Stromal cell of bone marrow (primary cell): ENCODE measurements at regions not wholly inside any gene's neighbourhood (a gene's known extent, or its start where the extent isn't known, plus 50 kb on each side); places are given as distances from the start of the nearest gene placed in this dataset.
"Not testable (repeated sequence)": the region's sequence is repeated elsewhere in the genome, so short reads cannot be mapped to it uniquely, and the experiment has no call there.

ENCODE experiments used
- DNase-seq: peaks from one replicate; pipeline ENCODE4 v3.0.0-alpha.2; 2012; ENCODE audit warnings: low read depth

GRCh38 chr11:107276077-107276476 is 181.5 kb downstream of the CWF19L2 start:
- DNase-seq: peak; percentile 13

GRCh38 chr11:107275632-107276031 is 182.0 kb downstream of the CWF19L2 start:
- no peak for DNase-seq

GRCh38 chr11:107274138-107274537 is 183.5 kb downstream of the CWF19L2 start:
- no peak for DNase-seq

- no peak for DNase-seq
These were observed 185.1 kb downstream of the CWF19L2 start for GRCh38 chr11:107272561-107272960.

GRCh38 chr11:107271425-107271824 is 186.2 kb downstream of the CWF19L2 start:
- no peak for DNase-seq

GRCh38 chr11:107268977-107269376 is 188.6 kb downstream of the CWF19L2 start:
- no peak for DNase-seq

GRCh38 chr11:107266455-107266854 is 191.2 kb downstream of the CWF19L2 start:
- no peak for DNase-seq

- DNase-seq: no peak
These were observed 192.0 kb downstream of the CWF19L2 start for GRCh38 chr11:107265591-107266121.

- no peak for DNase-seq
These were observed 193.6 kb downstream of the CWF19L2 start for GRCh38 chr11:107263844-107264563.

- no peak for DNase-seq
These were observed 197.8 kb downstream of the CWF19L2 start for GRCh38 chr11:107259811-107260221.

GRCh38 chr11:107257710-107258109 is 199.9 kb downstream of the CWF19L2 start:
- no peak for DNase-seq

- not testable (repeated sequence) for DNase-seq
These were observed 204.0 kb downstream of the CWF19L2 start for GRCh38 chr11:107253661-107254060.

GRCh38 chr11:107252429-107253161 is 205.0 kb downstream of the CWF19L2 start:
- no peak for DNase-seq

- DNase-seq: no peak
These were observed 206.3 kb downstream of the CWF19L2 start for GRCh38 chr11:107251298-107251697.

GRCh38 chr11:107250017-107250416 is 207.6 kb downstream of the CWF19L2 start:
- no peak for DNase-seq

GRCh38 chr11:107249054-107249453 is 208.6 kb downstream of the CWF19L2 start:
- no peak for DNase-seq

- DNase-seq: no peak
These were observed 210.3 kb downstream of the CWF19L2 start for GRCh38 chr11:107247167-107247861.

- no peak for DNase-seq
These were observed 213.7 kb downstream of the CWF19L2 start for GRCh38 chr11:107243929-107244328.

GRCh38 chr11:107232451-107232850 is 214.2 kb upstream of the GUCY1A2 start:
- DNase-seq: no peak

- no peak for DNase-seq
These were observed 206.6 kb upstream of the GUCY1A2 start for GRCh38 chr11:107224836-107225235.

GRCh38 chr11:107222916-107223460 is 204.7 kb upstream of the GUCY1A2 start:
- no peak for DNase-seq

- no peak for DNase-seq
These were observed 204.2 kb upstream of the GUCY1A2 start for GRCh38 chr11:107222431-107222830.
